Mesenteric fat pad (tissue), 1 donor: ENCODE measurements at regions not wholly inside any gene's neighbourhood (a gene's known extent, or its start where the extent isn't known, plus 50 kb on each side); places are given as distances from the start of the nearest gene placed in this dataset.
"Not testable (repeated sequence)": the region's sequence is repeated elsewhere in the genome, so short reads cannot be mapped to it uniquely, and the experiment has no call there.

ENCODE experiments used
- DNase-seq: peaks from one replicate; pipeline ENCODE4 v3.0.0-alpha.2; 2020; ENCODE audit warnings: low spot score
- donor health status: DM: yes; HTN: yes; CAD: no.

- DNase-seq: no peak
Measured at GRCh38 chr14:21863289-21863688, 189.7 kb upstream of the OR4E1 start.

DNA sequence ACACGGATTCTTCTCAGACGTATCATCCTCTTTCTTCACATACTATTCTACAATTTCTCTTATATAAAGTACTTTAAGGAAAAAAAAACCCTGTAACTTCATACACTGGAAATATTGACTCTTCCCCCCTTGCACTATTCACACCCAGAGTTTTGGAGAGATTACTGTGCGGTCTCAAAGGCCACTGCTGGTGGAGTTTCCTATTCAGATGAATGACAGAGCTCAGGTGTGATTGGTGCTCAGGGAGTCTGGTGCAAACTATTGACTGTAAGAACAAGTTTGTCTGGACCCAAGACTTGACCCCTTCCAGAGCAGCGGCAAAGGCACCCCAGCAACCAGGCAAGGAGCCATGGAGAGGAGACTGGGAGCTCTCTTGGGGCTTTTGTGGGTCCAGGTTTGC is 187.5 kb upstream of the OR4E1 start:
- no peak for DNase-seq

DNA sequence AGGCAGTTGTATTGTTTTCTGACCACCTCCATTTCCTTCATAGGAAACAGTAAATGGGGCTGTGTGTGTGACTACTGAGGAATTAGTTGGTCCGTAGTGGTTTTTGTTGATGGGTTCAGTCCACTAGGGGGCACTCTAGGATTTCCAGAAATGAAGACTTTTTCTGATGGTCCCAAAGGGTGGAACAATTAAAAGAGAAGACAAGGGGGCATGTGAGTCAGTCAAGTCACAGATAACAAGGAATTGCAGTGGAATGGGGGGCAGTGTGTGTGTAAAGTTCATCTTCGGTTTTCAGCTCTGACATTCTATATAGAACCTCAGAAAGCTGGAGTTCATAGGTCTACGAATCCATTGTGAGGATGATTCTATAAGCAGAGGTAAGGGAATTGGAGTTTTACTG is 186.6 kb upstream of the OR4E1 start:
- no peak for DNase-seq

DNA sequence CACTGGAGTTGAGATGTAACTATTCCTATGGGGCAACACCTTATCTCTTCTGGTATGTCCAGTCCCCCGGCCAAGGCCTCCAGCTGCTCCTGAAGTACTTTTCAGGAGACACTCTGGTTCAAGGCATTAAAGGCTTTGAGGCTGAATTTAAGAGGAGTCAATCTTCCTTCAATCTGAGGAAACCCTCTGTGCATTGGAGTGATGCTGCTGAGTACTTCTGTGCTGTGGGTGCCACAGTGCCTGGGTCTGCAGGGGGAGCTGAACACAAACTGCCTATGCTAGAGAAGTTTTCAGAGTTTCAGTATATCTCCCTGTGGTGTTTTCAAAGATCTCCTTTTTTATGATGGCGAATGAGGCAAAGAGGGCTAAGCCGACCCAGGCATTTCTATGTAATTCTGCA is 179.2 kb upstream of the OR4E1 start:
- DNase-seq: no peak

DNA sequence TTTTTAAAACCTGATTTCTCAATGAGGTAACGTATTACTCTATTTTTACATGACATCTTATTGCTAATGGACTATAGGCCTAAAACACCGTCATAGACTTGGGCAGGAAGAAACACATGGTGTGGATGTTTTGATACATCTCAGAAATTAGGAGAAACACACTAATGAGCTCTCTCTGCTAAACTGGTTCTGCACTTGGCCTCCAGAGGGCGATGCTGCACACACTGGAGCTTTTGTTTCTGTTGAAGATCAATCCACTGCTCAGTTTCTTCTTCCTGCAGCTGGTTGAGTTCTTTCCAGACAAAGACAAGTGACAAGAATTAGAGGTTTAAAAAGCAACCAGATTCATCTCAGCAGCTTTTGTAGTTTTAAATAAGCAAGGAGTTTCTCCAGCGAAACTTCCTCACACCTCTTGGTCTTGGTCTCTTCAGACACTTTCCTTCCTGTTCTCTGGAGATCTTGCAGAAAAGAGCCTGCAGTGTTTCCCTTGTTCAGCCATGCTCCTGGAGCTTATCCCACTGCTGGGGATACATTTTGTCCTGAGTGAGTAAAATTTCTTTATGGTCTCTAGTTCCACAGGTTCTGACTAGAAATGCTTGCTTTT is 178.5 kb upstream of the OR4E1 start:
- no peak for DNase-seq

- DNase-seq: not testable (repeated sequence)
Measured at GRCh38 chr14:21846902-21847301, 173.3 kb upstream of the OR4E1 start.

- no peak for DNase-seq
Measured at GRCh38 chr14:21846227-21846885, 172.7 kb upstream of the OR4E1 start.

GRCh38 chr14:21840765-21841164 is 167.1 kb upstream of the OR4E1 start:
- no peak for DNase-seq

DNA sequence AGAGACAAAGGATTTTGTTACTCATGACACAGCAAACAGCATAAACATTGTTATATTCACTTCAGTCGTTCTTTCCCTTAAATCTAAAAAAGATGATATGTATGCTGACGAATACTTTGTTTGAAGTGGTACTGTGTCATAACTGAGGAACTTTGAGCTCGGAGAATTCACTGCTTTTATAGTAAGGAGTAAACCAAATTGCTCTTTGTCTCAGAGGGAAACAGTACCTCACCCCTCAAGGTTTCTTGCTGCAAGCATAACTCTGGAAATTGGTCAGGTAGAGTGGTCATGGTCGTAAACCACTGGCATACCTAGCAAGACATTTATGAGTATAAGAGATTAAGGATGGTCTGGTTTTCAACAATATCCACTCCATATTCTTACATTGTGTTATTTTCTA is 160.2 kb upstream of the OR4E1 start:
- DNase-seq: no peak

GRCh38 chr14:21825845-21826244 is 152.2 kb upstream of the OR4E1 start:
- DNase-seq: no peak

- DNase-seq: no peak
Measured at GRCh38 chr14:21825149-21825743, 151.6 kb upstream of the OR4E1 start.

DNA sequence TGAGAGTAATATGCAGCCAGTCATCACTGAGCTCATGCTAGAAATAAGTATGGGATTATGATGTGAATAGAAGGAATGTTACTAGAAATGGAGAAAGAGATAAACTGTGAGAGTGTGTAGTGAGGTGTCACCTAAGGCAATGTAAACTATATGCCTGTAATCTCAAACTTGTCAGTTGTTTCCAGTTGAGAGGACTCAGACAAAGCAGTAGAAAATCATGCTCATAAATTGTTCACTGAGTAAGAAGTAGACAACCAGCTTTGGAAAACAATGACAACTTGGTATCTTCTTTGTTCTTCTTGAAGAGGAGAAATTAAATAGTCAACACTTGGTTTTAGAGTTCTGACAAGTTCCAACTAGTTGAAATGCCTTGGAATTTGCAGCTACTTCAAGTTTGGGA is 148.5 kb upstream of the OR4E1 start:
- DNase-seq: no peak

GRCh38 chr14:21820631-21821030 is 147.0 kb upstream of the OR4E1 start:
- no peak for DNase-seq

DNA sequence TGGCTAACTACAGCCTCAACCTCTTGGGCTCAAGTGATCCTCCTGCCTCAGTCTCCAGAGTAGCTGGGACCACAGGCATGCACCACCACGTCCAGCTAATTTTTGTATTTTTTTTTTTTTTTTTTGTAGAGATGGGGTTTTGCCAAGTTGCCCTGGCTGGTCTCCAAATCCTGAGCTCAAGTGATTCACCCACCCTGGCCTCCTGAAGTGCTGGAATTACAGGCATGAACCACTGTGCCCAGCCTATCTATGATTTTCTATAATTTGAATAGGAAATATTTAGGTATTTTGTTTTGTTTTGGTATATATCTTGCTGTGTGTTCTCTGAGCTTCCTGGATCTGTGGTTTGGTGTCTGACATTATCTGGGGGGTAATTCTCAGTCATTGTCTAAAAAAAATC is 146.3 kb upstream of the OR4E1 start:
- not testable (repeated sequence) for DNase-seq

DNA sequence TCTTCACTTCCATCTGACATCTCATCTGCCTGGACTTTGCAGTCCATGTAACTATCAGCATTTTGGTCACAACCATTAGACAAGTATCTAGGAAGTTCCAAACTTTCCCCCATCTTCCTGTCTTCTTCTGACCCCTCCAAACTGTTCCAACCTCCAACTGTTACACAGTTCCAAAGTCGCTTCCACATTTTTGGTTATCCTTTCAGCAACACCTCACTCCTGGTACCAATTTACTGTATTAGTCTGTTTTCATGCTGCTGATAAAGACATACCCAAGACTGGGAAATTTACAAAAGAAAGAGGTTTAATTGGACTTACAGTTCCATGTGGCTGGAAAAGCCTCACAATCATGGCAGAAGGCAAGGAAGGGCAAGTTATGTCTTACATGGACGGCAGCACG is 143.4 kb upstream of the OR4E1 start:
- not testable (repeated sequence) for DNase-seq

GRCh38 chr14:21807975-21808374 is 134.4 kb upstream of the OR4E1 start:
- no peak for DNase-seq

DNA sequence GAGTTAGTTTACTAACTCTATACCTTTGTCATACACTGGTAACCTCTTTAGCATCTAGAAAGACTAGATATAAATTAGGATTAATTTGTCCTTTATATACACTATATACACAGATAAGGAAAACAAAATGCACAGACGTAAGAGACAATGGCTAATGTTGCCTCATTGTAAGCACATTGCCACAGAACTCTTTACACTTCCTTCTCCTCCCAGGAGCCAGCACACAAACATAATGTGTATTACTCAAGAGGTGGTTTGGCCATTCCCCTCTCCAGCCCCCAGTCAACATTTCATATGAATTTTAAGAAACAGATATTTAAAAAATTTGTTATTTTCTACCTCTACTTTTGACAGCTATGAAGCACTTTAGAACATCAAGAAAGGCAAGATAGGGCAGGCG is 131.4 kb upstream of the OR4E1 start:
- DNase-seq: no peak

GRCh38 chr14:21802441-21802840 is 128.8 kb upstream of the OR4E1 start:
- no peak for DNase-seq

DNA sequence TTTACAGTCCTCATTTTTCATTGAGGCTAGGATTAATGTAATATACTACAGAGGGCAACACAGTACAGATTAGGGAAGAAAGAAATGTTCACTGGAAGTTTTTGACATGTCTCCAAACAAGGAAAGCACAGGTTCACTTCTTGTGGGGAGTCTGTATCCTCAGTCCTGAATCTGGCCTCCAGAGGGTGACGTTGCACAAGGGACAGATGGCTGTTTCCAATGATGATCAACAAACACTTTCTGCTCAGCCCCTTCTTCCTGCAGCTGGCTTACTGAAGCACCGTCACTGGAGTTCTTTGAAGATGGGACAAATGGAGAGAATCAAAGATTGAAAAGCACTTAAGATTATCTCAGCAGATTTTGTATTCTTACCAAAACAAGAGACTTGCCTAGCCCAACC is 123.3 kb upstream of the OR4E1 start:
- DNase-seq: no peak

DNA sequence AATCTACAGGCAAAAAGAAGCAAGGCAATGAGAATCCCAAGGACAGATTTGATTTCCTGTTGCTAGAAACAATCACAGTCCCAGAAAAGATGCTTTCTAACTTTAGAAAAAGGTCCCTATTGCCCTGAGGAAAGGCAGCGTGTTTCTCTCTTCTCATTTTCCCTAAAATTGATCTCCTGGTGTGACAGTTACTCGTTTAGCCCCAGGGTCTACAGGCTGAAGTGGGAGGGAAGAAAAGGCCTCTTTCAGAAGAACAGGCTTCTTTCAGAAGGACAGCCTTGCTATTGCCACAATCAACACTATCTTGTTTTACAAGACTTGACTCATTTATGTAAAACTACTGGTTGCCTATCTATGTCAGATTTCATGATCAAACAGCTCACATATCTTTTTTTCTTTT is 121.8 kb upstream of the OR4E1 start:
- DNase-seq: no peak

DNA sequence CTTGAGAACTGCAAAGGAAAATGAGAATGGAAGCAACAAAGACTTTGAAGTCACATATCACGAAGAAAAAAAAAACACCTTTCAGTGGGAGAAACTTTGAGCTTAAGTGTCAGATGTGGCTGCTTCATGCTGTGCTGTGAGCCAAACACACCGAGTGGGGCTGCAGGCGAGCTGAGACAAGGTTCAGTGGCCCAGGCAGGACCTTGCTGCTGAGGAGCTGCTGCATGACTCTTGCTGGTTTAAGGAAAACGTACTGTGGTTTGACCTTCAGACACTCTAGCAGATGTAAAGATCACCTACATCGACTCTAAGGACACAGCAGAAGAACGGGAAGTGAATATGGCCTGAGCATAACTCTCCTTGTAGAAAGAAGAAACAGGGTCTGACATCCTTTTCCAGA is 118.1 kb upstream of the OR4E1 start:
- DNase-seq: no peak

DNA sequence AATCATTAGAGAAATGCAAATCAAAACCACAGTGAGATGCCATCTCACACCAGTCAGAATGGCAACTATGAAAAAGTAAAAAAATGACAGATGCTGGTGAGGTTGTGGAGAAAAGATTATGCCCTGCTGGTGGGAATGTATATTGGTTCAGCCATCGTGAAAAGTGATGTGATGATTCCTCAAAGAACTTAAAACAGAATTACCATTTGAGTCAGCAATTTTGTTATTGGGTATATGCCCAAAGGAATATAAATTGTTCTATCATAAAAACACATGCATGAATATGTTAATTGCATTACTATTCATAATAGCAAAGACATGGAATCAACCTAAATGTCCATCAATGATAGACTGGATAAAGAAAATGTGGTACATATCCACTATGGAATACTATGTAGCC is 115.1 kb upstream of the OR4E1 start:
- not testable (repeated sequence) for DNase-seq

GRCh38 chr14:21787242-21787641 is 113.6 kb upstream of the OR4E1 start:
- DNase-seq: not testable (repeated sequence)
